MM.1S (cell line): ENCODE measurements at regions not wholly inside any gene's neighbourhood (a gene's known extent, or its start where the extent isn't known, plus 50 kb on each side); places are given as distances from the start of the nearest gene placed in this dataset.

Experiments
- DNase-seq: peaks from one replicate; pipeline ENCODE4 v3.0.0-alpha.2; 2015
- H2AFZ ChIP-seq: fragments of 300-600 bp; sonication (generic); 2 replicates; pipeline ENCODE4 v1.6.0; 2016; ENCODE audit warnings: antibody characterized with exemption, low read length
- H3F3A ChIP-seq: fragments of 300-600 bp; sonication (generic); 2 replicates; pipeline ENCODE4 v1.6.1; 2016; ENCODE audit warnings: mild to moderate bottlenecking, antibody characterized with exemption, low read length, moderate library complexity, mixed read lengths; ENCODE audit not compliant: insufficient read depth
- H3K27ac ChIP-seq: fragments of 300-600 bp; sonication (generic); 2 replicates; pipeline ENCODE4 v1.5.1; 2016; ENCODE audit warnings: mild to moderate bottlenecking, low read length
- H3K27me3 ChIP-seq: fragments of 300-600 bp; sonication (generic); replicated peaks from 2 replicates; pipeline ENCODE4 v1.6.0; 2016; ENCODE audit warnings: low read length; ENCODE audit not compliant: insufficient read depth
- H3K36me3 ChIP-seq: fragments of 300-600 bp; sonication (generic); replicated peaks from 2 replicates; pipeline ENCODE4 v1.6.1; 2016; ENCODE audit warnings: mild to moderate bottlenecking, low read length, mixed read lengths; ENCODE audit not compliant: insufficient read depth
- H3K4me1 ChIP-seq: fragments of 300-600 bp; sonication (generic); 2 replicates; pipeline ENCODE4 v1.6.1; 2016; ENCODE audit warnings: low read length, mixed read lengths
- H3K4me2 ChIP-seq: fragments of 300-600 bp; sonication (generic); 2 replicates; pipeline ENCODE4 v1.6.0; 2016; ENCODE audit warnings: low read depth, low read length
- H3K4me3 ChIP-seq: fragments of 300-600 bp; sonication (generic); 2 replicates; pipeline ENCODE4 v1.5.1; 2016; ENCODE audit warnings: low read length, mixed read lengths
- H3K79me2 ChIP-seq: fragments of 300-600 bp; sonication (generic); 2 replicates; pipeline ENCODE4 v1.6.1; 2016; ENCODE audit warnings: mixed run types, low read length, mixed read lengths
- H3K9ac ChIP-seq: fragments of 300-600 bp; sonication (generic); 2 replicates; pipeline ENCODE4 v1.6.1; 2016; ENCODE audit warnings: low read length, mixed read lengths
- H3K9me2 ChIP-seq: fragments of 300-600 bp; sonication (generic); replicated peaks from 2 replicates; pipeline ENCODE4 v1.6.1; 2016; ENCODE audit warnings: mild to moderate bottlenecking, low read length, mixed read lengths; ENCODE audit not compliant: insufficient read depth
- H3K9me3 ChIP-seq: fragments of 300-600 bp; sonication (generic); replicated peaks from 2 replicates; pipeline ENCODE4 v1.6.1; 2016; ENCODE audit warnings: mild to moderate bottlenecking, low read length, mixed read lengths; ENCODE audit not compliant: insufficient read depth
- H4K20me1 ChIP-seq: fragments of 300-600 bp; sonication (generic); 2 replicates; pipeline ENCODE4 v1.6.1; 2016; ENCODE audit warnings: mild to moderate bottlenecking, low read length, moderate library complexity, mixed read lengths; ENCODE audit not compliant: insufficient read depth
- EZH2 ChIP-seq: fragments of 300-600 bp; sonication (generic); optimal IDR thresholded peaks from 2 replicates; pipeline ENCODE3; 2017; ENCODE audit warnings: low read depth, mild to moderate bottlenecking, antibody characterized with exemption, low read length, mixed read lengths
- EZH2phosphoT487 ChIP-seq: fragments of 300-600 bp; sonication (generic); IDR thresholded peaks from 2 replicates; pipeline ENCODE4 v1.6.1; 2018; ENCODE audit warnings: antibody characterized with exemption, low read length
- TF ChIP-seq, protein P1 (sequence below): fragments of 300-600 bp; sonication (generic); IDR thresholded peaks from 2 replicates; pipeline ENCODE4 v1.5.1; 2016; ENCODE audit warnings: antibody characterized with exemption, low read length, mixed read lengths

DNA sequence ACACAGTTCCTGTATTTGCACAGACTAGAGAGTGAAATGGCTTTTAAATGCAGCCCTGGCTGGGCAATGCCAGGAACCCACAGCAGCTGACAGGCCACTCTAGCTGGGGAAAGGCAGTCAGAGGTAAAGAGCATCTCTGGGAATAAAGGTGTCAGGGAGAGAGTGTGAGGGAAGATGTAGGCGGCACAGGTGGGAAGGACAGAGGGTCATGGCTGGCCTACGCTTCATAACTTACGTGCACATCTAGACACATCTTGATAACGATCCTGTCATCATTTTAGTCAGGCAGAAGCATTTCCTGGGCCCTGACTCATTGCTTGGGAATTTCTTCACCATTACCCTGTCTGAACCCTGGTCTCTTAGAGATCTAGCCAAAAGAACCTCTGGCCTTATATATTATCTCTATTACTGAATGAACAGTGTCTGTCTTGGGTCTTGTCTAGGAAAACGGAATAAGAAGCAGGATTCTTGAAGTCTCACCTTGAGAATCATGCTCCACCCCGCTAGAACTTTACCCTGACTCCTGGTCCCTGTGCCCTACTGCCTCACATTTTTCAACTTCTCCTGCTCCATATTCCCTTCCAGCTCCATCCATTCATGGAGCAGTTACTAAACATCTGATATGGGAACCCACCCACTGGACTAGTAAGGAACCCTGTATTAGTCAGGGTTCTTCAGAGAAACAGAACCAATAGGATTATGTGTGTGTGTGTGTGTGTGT lies 106.4 kb upstream of the ELL2 start:
- H3K9me3 ChIP-seq = no peaks in the 10 kb centered on the region
- H2AFZ ChIP-seq = no peak overlapping the region
- peaks cover 5% of the 10 kb centered on the region; the same call in 1 of the 2 replicates for H3K4me1 ChIP-seq
- no peak overlapping the region for H3K27ac ChIP-seq
- no peaks in the 10 kb centered on the region for H3K79me2 ChIP-seq
- H3K27me3 ChIP-seq = no peaks in the 10 kb centered on the region
- no peak overlapping the region for H3K4me3 ChIP-seq
- H3F3A ChIP-seq = no peaks in the 10 kb centered on the region
- no peaks in the 10 kb centered on the region for H3K9me2 ChIP-seq
- H3K9ac ChIP-seq = no peak overlapping the region
- TF ChIP-seq EZH2phosphoT487 = no peak
- TF ChIP-seq, protein P1, sequence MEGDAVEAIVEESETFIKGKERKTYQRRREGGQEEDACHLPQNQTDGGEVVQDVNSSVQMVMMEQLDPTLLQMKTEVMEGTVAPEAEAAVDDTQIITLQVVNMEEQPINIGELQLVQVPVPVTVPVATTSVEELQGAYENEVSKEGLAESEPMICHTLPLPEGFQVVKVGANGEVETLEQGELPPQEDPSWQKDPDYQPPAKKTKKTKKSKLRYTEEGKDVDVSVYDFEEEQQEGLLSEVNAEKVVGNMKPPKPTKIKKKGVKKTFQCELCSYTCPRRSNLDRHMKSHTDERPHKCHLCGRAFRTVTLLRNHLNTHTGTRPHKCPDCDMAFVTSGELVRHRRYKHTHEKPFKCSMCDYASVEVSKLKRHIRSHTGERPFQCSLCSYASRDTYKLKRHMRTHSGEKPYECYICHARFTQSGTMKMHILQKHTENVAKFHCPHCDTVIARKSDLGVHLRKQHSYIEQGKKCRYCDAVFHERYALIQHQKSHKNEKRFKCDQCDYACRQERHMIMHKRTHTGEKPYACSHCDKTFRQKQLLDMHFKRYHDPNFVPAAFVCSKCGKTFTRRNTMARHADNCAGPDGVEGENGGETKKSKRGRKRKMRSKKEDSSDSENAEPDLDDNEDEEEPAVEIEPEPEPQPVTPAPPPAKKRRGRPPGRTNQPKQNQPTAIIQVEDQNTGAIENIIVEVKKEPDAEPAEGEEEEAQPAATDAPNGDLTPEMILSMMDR = no peak
- no peak for TF ChIP-seq EZH2
- no peaks in the 10 kb centered on the region for H4K20me1 ChIP-seq
- DNase-seq = no peak
- H3K4me2 ChIP-seq = no peak overlapping the region
- no peaks in the 10 kb centered on the region for H3K36me3 ChIP-seq

DNA sequence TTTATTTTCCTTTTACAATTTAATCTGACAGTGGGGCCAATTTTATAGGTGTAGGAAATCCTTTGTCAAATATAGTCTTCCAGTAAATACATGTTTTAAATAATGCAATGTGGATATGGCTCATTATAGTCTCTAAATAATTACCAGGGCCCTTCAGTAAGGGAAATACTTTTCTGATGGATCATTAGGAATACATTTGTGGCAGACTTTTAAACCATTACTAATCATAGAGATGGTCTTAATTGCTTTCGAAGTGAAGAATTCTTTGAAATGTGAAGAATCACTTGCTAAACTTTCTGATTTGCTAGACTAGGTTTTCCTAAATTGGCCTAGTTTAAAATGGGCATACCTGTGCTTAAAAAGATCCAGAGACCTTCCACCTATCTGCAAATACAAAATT lies 105.6 kb upstream of the ELL2 start:
- DNase-seq = no peak
- Histone ChIP-seq H2AFZ (no peak overlapping the region), H3K27ac (no peak overlapping the region)

DNA sequence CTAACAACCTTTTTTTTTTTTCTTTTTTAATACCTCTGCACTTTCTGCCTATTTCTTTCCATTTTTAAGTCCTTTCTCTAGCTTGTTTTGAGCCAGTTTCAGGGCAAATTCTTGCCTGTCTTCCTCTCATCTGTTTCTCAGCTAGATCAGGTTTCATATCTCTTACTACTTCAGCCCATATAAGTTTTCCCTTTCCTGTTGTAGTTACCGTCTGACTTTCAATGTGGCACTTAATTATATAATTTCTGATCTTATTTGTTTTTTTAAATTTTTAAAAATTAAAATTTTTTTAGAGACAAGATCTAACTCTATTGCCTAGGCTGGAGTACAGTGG lies 104.7 kb upstream of the ELL2 start:
- Histone ChIP-seq H3K9ac (no peak overlapping the region), H3K79me2 (no peaks in the 10 kb centered on the region), H3K4me1 (peaks cover 5% of the 10 kb centered on the region; the same call in 1 of the 2 replicates), H2AFZ (no peak overlapping the region), H3K36me3 (no peaks in the 10 kb centered on the region), H3K9me3 (no peaks in the 10 kb centered on the region), H3K9me2 (no peaks in the 10 kb centered on the region), H3K4me2 (no peak overlapping the region), H4K20me1 (no peaks in the 10 kb centered on the region), H3F3A (no peaks in the 10 kb centered on the region), H3K27ac (no peak overlapping the region), H3K4me3 (no peak overlapping the region), H3K27me3 (no peaks in the 10 kb centered on the region)
- peak; percentile 12 for DNase-seq
- TF ChIP-seq, protein P1 = no peak
- no peak for TF ChIP-seq EZH2
- no peak for TF ChIP-seq EZH2phosphoT487

More for the DNA sequence above, 105.6 kb upstream of the ELL2 start:
- H3K9me2 ChIP-seq = no peaks in the 10 kb centered on the region
- H3K9ac ChIP-seq = no peak overlapping the region
- no peak overlapping the region for H3K4me2 ChIP-seq
- no peaks in the 10 kb centered on the region for H3K36me3 ChIP-seq
- no peaks in the 10 kb centered on the region for H4K20me1 ChIP-seq
- H3K9me3 ChIP-seq = no peaks in the 10 kb centered on the region
- peaks cover 5% of the 10 kb centered on the region; the same call in 1 of the 2 replicates for H3K4me1 ChIP-seq
- H3F3A ChIP-seq = no peaks in the 10 kb centered on the region
- H3K4me3 ChIP-seq = no peak overlapping the region
- H3K79me2 ChIP-seq = no peaks in the 10 kb centered on the region
- TF ChIP-seq EZH2 (no peak), EZH2phosphoT487 (no peak)
- TF ChIP-seq, protein P1 = no peak
- no peaks in the 10 kb centered on the region for H3K27me3 ChIP-seq
